HG03196 (cell line): ENCODE measurements at regions not wholly inside any gene's neighbourhood (a gene's known extent, or its start where the extent isn't known, plus 50 kb on each side); places are given as distances from the start of the nearest gene placed in this dataset.
"Not testable (repeated sequence)": the region's sequence is repeated elsewhere in the genome, so short reads cannot be mapped to it uniquely, and the experiment has no call there.

ENCODE experiments used
- ATAC-seq: cut with Tn5 transposase; IDR thresholded peaks from one replicate; pipeline ENCODE4 v1.9.1; 2021; ENCODE audit not compliant: unreplicated experiment

- no peak for ATAC-seq
Observed at GRCh38 chr11:87573708-87574107, 536.0 kb downstream of the TMEM135 start.

DNA sequence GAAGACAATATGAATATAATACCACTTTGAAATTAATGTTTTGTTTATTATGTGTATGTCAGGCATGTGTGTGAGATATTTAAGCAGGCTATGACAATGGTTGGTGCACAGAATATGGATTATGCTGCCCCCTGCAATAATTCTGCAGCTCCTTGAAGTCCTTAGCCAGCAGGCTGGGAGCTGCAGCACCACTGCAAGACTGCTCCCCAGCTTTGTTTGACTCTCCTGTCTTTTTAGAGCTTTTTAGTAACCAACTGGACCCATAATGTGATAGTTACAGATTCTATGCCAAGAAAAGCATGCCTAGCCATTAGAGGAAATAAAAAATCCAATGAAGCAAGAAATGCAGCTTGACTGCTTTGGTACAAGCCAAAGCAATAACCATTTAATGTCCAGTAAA lies 535.1 kb downstream of the TMEM135 start:
- ATAC-seq, result no peak

GRCh38 chr11:87560352-87560751 lies 522.6 kb downstream of the TMEM135 start:
- no peak for ATAC-seq

DNA sequence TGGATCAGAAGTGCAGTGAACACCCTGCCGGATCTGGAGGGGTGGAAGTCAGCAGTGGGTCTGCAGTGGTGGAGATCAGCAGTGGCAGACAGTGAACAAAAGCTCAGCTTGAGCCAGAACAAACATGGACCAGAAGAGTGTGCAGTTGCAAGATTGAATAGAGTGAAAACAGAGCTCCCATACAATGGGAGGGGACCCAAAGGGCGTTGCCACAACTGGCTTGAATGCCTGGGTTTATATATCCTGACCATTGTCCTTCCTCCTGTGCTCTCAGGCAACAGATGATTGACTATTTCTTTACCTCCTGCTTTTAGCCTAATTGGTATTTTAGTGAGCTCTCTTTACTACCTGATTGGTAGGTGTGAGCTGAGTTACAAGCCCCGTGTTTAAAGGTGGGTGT lies 522.1 kb downstream of the TMEM135 start:
- ATAC-seq, result not testable (repeated sequence)

- ATAC-seq, result no peak
Observed at GRCh38 chr11:87555101-87555500, 517.4 kb downstream of the TMEM135 start.

GRCh38 chr11:87548797-87549196 lies 511.1 kb downstream of the TMEM135 start:
- no peak for ATAC-seq

- no peak for ATAC-seq
Observed at GRCh38 chr11:87545858-87546257, 508.1 kb downstream of the TMEM135 start.

- ATAC-seq, result no peak
Observed at GRCh38 chr11:87539596-87539995, 501.9 kb downstream of the TMEM135 start.

- no peak for ATAC-seq
Observed at GRCh38 chr11:87536565-87536964, 498.8 kb downstream of the TMEM135 start.

DNA sequence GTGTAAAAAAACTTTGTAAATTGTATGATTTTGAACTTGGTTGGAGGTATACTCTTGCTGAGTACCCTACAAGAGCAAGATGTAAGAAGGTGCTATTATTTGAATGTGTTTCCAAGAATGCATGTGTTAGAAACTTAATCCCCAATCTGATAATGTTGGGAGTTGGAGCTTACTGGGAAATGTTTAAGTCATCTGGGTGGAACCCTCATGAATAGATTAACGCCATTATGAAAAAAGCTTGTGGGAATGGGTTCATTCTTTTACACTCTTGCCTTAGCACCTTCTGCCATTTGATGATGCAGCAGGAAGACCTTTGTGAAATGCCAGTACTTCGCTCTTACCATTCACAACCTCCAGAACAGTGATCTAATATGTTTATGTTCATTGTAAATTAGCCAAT lies 498.3 kb downstream of the TMEM135 start:
- no peak for ATAC-seq

DNA sequence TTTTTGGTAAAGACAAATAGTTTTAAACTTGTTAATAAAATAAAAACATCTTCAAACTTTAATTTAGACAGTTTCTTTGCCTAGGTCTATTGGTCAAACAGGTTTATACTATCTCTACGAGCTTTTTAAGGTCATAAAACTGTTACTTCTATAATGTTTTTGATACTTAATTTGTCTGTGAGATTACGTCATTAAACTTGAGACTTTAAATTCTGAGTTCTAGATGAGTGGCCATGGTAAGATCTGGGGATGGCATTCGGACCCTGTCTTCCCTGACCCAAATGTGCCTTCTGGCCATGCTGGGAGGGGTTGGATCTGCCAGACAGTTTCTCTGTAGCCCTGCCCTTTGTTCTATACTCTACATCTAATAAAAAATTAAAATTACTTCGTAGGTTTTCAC lies 497.8 kb downstream of the TMEM135 start:
- no peak for ATAC-seq

DNA sequence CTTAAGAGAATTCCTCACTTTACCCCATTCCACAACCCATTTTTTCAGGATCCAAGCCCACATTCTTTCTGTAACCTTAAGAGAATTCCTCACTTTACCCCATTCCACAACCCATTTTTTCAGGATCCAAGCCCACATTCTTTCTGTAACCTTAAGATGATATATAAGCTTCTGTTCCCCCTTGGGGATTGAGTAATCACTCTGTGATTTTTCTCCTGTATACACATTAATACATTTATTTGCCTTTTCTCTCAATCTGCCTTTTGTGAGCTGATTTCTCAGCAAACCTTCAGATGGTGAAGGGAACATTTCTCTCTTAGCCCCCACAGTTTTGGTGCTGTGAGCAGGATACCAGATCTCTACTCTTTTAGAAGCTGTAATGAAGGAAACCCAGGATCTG lies 494.1 kb downstream of the TMEM135 start:
- not testable (repeated sequence) for ATAC-seq

DNA sequence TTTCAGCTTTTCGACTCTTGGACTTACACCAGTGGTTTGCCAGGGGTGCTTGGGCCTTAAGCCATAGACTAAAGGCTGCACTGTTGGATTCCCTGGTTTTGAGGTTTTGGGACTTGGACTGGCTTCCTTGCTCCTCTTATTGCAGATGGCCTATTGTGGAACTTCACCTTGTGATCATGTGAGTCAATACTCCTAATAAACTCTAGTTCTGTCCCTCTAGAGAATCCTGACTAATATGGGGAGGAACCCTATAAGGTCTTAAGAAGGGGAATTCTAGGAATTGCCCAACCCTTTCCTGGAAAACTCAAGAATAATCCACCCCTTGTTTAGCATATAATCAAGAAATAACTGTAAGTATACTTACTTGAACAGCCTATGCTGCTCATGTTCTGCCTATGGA lies 491.8 kb downstream of the TMEM135 start:
- ATAC-seq, result no peak

DNA sequence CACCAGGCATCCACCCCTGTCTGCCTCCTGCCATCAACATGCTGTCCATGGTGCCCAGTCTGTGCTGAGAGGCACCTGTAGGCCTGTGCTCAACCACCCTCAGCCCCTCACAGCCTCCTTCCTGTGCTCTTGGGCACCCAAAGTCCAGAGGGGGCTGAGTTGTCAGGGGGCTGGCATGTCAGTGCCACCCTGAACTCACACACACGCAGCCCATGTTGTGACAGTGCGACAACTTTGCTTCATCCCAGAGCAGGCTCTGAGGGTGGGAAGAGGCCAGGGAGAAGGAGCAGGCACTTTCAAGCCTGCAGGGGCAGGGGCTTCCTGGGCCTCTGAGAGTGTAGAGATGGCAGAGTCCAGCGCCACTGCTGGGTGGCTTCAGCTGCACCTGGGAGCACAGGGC lies 491.0 kb downstream of the TMEM135 start:
- no peak for ATAC-seq

DNA sequence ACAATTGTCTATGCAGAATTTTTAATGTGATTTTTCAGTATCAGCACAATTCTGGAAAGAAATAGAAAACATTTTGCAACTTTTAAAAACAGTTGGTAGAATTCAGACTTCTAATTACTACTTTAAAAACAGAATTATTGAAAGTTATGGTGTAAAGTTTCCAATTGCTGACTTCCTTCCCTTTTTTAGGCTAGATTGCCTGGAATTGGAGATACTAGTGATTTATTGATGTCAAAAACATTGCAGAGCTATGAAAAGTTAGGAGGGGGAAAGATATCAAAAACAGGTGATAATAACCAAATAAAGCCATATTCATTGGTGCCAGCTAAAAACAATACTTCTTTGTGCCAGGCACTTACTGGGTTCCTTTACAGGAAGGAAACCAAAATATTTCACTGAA lies 485.5 kb downstream of the TMEM135 start:
- no peak for ATAC-seq

GRCh38 chr11:87518266-87518665 lies 480.5 kb downstream of the TMEM135 start:
- ATAC-seq, result no peak

GRCh38 chr11:87517351-87517750 lies 479.6 kb downstream of the TMEM135 start:
- ATAC-seq, result no peak

DNA sequence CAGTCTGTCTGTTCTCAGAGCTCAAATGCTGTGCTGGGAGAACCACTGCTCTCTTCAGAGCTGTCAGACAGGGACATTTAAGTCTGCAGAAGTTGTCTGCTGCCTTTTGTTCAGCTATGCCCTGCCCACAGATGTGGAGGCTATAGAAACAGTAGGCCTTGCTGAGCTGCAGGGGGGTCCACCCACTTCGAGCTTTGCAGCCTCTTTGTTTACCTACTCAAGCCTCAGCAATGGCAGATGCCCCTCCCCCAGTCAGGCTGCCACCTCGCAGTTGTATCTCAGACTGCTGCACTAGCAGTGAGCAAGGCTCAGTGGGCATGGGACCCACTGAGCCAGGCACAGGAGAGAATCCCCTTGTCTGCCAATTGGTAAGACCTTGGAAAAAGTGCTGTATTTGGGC lies 470.0 kb downstream of the TMEM135 start:
- ATAC-seq, result not testable (repeated sequence)

DNA sequence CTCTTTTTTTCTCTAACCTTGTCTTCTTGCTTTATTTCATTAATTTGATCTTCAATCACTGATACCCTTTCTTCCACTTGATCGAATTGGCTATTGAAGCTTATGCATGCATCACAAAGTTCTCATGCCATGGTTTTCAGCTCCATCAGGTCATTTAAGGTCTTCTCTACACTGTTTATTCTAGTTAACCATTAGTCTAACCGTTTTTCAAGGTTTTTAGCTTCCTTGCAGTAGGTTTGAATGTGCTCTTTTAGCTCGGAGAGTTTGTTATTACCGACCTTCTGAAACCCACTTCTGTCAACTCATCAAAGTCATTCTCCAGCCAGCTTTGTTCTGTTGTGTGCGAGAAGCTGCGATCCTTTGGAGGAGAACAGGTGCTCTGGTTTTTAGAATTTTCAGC lies 469.2 kb downstream of the TMEM135 start:
- not testable (repeated sequence) for ATAC-seq

- no peak for ATAC-seq
Observed at GRCh38 chr11:87501388-87501787, 463.7 kb downstream of the TMEM135 start.

DNA sequence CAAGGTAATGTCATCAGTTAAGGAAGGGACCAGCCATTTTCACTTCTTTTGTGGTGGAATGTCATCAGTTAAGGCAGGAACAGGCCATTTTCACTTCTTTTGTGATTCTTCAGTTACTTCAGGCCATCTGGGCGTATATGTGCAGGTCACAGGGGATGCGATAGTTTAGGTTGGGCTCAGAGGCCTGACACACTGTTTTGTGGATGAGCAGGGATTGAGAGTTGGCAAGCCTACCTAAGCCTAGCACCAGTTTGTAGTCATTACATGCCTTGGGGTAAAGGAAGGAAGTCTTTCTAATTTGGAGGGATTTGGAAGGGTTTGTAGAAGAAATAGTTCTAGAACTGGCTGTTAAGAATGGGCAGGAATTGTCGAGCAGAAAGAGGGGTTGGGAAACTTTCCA lies 457.2 kb downstream of the TMEM135 start:
- not testable (repeated sequence) for ATAC-seq

DNA sequence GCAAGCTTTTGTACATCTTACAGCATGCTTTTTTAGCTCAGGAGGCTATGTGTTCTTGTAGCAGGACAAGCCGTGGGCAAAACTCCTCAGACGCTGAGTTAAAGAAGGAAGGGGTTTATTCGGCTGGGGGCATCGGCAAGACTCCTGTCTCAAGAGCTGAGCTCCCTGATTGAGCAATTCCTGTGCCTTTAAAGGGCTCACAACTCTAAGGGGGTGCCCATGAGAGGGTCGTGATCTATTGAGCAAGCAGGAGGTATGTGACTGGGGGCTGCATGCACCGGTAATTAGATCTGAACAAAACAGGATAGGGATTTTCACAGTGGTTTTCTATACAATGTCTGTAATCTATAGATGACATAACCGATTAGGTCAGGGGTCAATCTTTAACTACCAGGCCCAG lies 456.3 kb downstream of the TMEM135 start:
- not testable (repeated sequence) for ATAC-seq

DNA sequence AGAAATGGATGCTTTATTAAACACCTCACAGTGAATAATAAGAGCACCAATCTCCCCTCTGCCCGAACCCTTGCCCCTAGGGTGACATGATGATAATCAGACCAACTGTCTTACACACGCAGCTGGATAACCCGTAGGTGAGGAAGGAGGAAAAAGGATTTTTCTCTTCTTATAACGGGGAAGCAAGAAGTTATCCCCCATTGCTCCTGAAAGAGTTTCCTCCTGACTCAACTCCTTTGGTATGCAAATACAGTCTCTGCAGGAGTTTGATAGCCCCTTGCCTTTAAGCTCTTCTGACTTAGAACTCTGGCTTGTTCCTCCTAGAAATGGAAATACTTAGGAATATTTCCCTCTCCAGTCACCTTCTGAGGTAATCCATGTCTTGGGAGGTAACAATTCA lies 455.8 kb downstream of the TMEM135 start:
- ATAC-seq, result no peak

GRCh38 chr11:87491381-87491780 lies 453.6 kb downstream of the TMEM135 start:
- no peak for ATAC-seq
